OCI-LY3 (cell line): ENCODE measurements at regions not wholly inside any gene's neighbourhood (a gene's known extent, or its start where the extent isn't known, plus 50 kb on each side); places are given as distances from the start of the nearest gene placed in this dataset.

Experiments used
- CTCF ChIP-seq: fragments of 200-600, 300-600 bp; sonication (generic); IDR thresholded peaks from 2 replicates; pipeline ENCODE4 v1.5.1; 2014; ENCODE audit warnings: antibody characterized with exemption, low read length, low read depth
- EZH2phosphoT487 ChIP-seq: fragments of 200-600 bp; shearing (Covaris generic); IDR thresholded peaks from 2 replicates; pipeline ENCODE4 v1.6.1; 2018; ENCODE audit warnings: antibody characterized with exemption, mixed run types, low read depth

- TF ChIP-seq EZH2phosphoT487 (no peak), CTCF (no peak)
Observed at GRCh38 chr17:62179525-62180161, 114.6 kb upstream of the MED13 start.
